GM12891 (cell line): ENCODE measurements at regions not wholly inside any gene's neighbourhood (a gene's known extent, or its start where the extent isn't known, plus 50 kb on each side); places are given as distances from the start of the nearest gene placed in this dataset.

Experiments used
- POLR2A ChIP-seq: IDR thresholded peaks from 2 replicates; pipeline ENCODE4 v1.6.1; 2011; ENCODE audit warnings: low read depth, low read length, control low read depth
- TAF1 ChIP-seq: IDR thresholded peaks from 2 replicates; pipeline ENCODE4 v1.6.1; 2011; ENCODE audit warnings: low read depth, low read length, control low read depth

GRCh38 chr5:125833398-125833797 is 589.8 kb upstream of the GRAMD2B start:
- TF ChIP-seq POLR2A = no peak
- no peak for TF ChIP-seq TAF1
